GM12892 (cell line): ENCODE measurements at regions not wholly inside any gene's neighbourhood (a gene's known extent, or its start where the extent isn't known, plus 50 kb on each side); places are given as distances from the start of the nearest gene placed in this dataset.

ENCODE experiments used
- POLR2A ChIP-seq: IDR thresholded peaks from 2 replicates; pipeline ENCODE4 v1.6.1; 2011; ENCODE audit warnings: low read depth, low read length, control low read depth
- POLR2AphosphoS5 ChIP-seq: IDR thresholded peaks from 2 replicates; pipeline ENCODE4 v1.6.1; 2011; ENCODE audit warnings: low read depth, low read length, control low read depth

GRCh38 chr1:198935306-198935921, 296.6 kb downstream of the PTPRC start:
- no peak for TF ChIP-seq POLR2AphosphoS5
- TF ChIP-seq POLR2A: no peak
